HG02642 (cell line): ENCODE measurements at regions not wholly inside any gene's neighbourhood (a gene's known extent, or its start where the extent isn't known, plus 50 kb on each side); places are given as distances from the start of the nearest gene placed in this dataset.

Experiments
- ATAC-seq: cut with Tn5 transposase; IDR thresholded peaks from one replicate; pipeline ENCODE4 v1.9.1; 2021; ENCODE audit warnings: mild to moderate bottlenecking; ENCODE audit not compliant: unreplicated experiment, poor library complexity

GRCh38 chr2:120526047-120526562 lies 180.2 kb downstream of the INHBB start:
- no peak for ATAC-seq

GRCh38 chr2:120526997-120527945 lies 181.3 kb downstream of the INHBB start:
- ATAC-seq, result no peak

GRCh38 chr2:120528051-120528692 lies 182.2 kb downstream of the INHBB start:
- no peak for ATAC-seq

- no peak for ATAC-seq
These were observed 182.7 kb downstream of the INHBB start for GRCh38 chr2:120528693-120529076.

- ATAC-seq, result no peak
These were observed 184.8 kb downstream of the INHBB start for GRCh38 chr2:120530781-120531180.

- ATAC-seq, result no peak
These were observed 185.4 kb downstream of the INHBB start for GRCh38 chr2:120531365-120531764.

- ATAC-seq, result no peak
These were observed 186.1 kb downstream of the INHBB start for GRCh38 chr2:120531863-120532600.

GRCh38 chr2:120533625-120534024 lies 187.7 kb downstream of the INHBB start:
- ATAC-seq, result no peak

GRCh38 chr2:120534457-120534856 lies 188.5 kb downstream of the INHBB start:
- no peak for ATAC-seq

GRCh38 chr2:120535081-120535480 lies 189.1 kb downstream of the INHBB start:
- ATAC-seq, result no peak

- no peak for ATAC-seq
These were observed 190.2 kb downstream of the INHBB start for GRCh38 chr2:120536141-120536540.

- ATAC-seq, result no peak
These were observed 192.9 kb downstream of the INHBB start for GRCh38 chr2:120538691-120539423.

GRCh38 chr2:120539424-120539936 lies 193.5 kb downstream of the INHBB start:
- ATAC-seq, result no peak

- no peak for ATAC-seq
These were observed 194.2 kb downstream of the INHBB start for GRCh38 chr2:120539937-120540718.

- ATAC-seq, result no peak
These were observed 194.7 kb upstream of the GLI2 start for GRCh38 chr2:120540719-120541552.

- no peak for ATAC-seq
These were observed 194.1 kb upstream of the GLI2 start for GRCh38 chr2:120541553-120541932.

GRCh38 chr2:120541972-120542670 lies 193.5 kb upstream of the GLI2 start:
- ATAC-seq, result no peak
